HG02759 (cell line): ENCODE measurements at regions not wholly inside any gene's neighbourhood (a gene's known extent, or its start where the extent isn't known, plus 50 kb on each side); places are given as distances from the start of the nearest gene placed in this dataset.

Source experiments
- ATAC-seq: cut with Tn5 transposase; IDR thresholded peaks from one replicate; pipeline ENCODE4 v1.9.1; 2021; ENCODE audit warnings: mild to moderate bottlenecking, moderate library complexity; ENCODE audit not compliant: unreplicated experiment

- no peak for ATAC-seq
Observed at GRCh38 chr2:224213396-224213795, 174.3 kb upstream of the SERPINE2 start.

- ATAC-seq, result no peak
Observed at GRCh38 chr2:224211791-224212190, 172.7 kb upstream of the SERPINE2 start.

GRCh38 chr2:224211181-224211480, 172.0 kb upstream of the SERPINE2 start:
- no peak for ATAC-seq

GRCh38 chr2:224210286-224211180, 171.4 kb upstream of the SERPINE2 start:
- no peak for ATAC-seq

- ATAC-seq, result no peak
Observed at GRCh38 chr2:224209555-224210285, 170.6 kb upstream of the SERPINE2 start.

- ATAC-seq, result no peak
Observed at GRCh38 chr2:224208443-224208842, 169.4 kb upstream of the SERPINE2 start.

GRCh38 chr2:224208007-224208406, 168.9 kb upstream of the SERPINE2 start:
- ATAC-seq, result no peak

- no peak for ATAC-seq
Observed at GRCh38 chr2:224206816-224207215, 167.7 kb upstream of the SERPINE2 start.

- ATAC-seq, result no peak
Observed at GRCh38 chr2:224202281-224202865, 163.3 kb upstream of the SERPINE2 start.

GRCh38 chr2:224198436-224198835, 159.3 kb upstream of the SERPINE2 start:
- no peak for ATAC-seq

- ATAC-seq, result no peak
Observed at GRCh38 chr2:224196810-224197209, 157.7 kb upstream of the SERPINE2 start.

GRCh38 chr2:224195925-224196571, 157.0 kb upstream of the SERPINE2 start:
- ATAC-seq, result no peak

GRCh38 chr2:224194161-224194560, 155.1 kb upstream of the SERPINE2 start:
- ATAC-seq, result no peak

GRCh38 chr2:224191465-224191864, 152.4 kb upstream of the SERPINE2 start:
- ATAC-seq, result no peak

- no peak for ATAC-seq
Observed at GRCh38 chr2:224190936-224191270, 151.8 kb upstream of the SERPINE2 start.

- ATAC-seq, result no peak
Observed at GRCh38 chr2:224190234-224190935, 151.3 kb upstream of the SERPINE2 start.

GRCh38 chr2:224187220-224187619, 148.1 kb upstream of the SERPINE2 start:
- ATAC-seq, result no peak

- ATAC-seq, result no peak
Observed at GRCh38 chr2:224185023-224185601, 146.0 kb upstream of the SERPINE2 start.

- no peak for ATAC-seq
Observed at GRCh38 chr2:224183086-224183485, 144.0 kb upstream of the SERPINE2 start.

- no peak for ATAC-seq
Observed at GRCh38 chr2:224182498-224182897, 143.4 kb upstream of the SERPINE2 start.
